Prostate gland (tissue), 2 donors: ENCODE measurements at regions not wholly inside any gene's neighbourhood (a gene's known extent, or its start where the extent isn't known, plus 50 kb on each side); places are given as distances from the start of the nearest gene placed in this dataset.
A peak's percentile ranks its signal among the peaks of the same experiment; 100 is the strongest.

Experiments used
- DNase-seq: peaks from one replicate; pipeline ENCODE4 v3.0.0-alpha.2; 2019; ENCODE audit warnings: low spot score
- H3K27ac ChIP-seq, 2 donors: fragments of 200-600 bp; sonication (generic); 2 replicates each; pipeline ENCODE4 v1.5.1; 2017 to 2019
- H3K27me3 ChIP-seq: fragments of 200-600 bp; sonication (generic); replicated peaks from 2 replicates; pipeline ENCODE4 v1.5.1; 2019; ENCODE audit not compliant: insufficient read depth
- H3K36me3 ChIP-seq, 2 donors: fragments of 200-600 bp; sonication (generic); 1 replicate in 1 of 2; 2 replicates in 1 of 2; pipeline versions ENCODE4 v1.5.1 to v1.8.1; 2017 to 2019
- H3K4me1 ChIP-seq: fragments of 200-600 bp; sonication (generic); replicated peaks from 2 replicates; pipeline ENCODE4 v1.5.1; 2019
- H3K4me3 ChIP-seq, 2 donors: fragments of 200-600 bp; sonication (generic); 2 replicates each; pipeline ENCODE4 v1.5.1; 2017 to 2019
- H3K9me3 ChIP-seq: fragments of 200-600 bp; sonication (generic); 2 replicates; pipeline ENCODE4 v1.5.1; 2017
- POLR2A ChIP-seq: fragments of 450-650 bp; IDR thresholded peaks from one replicate; pipeline ENCODE4 v1.6.1; 2016; ENCODE audit warnings: antibody characterized with exemption, mild to moderate bottlenecking
- POLR2AphosphoS5 ChIP-seq: sonication (generic); formaldehyde crosslinking; IDR thresholded peaks from one replicate; pipeline ENCODE4 v1.6.1; 2017; ENCODE audit warnings: antibody characterized with exemption
- WGBS: methylation state at CpG from one replicate; pipeline ENCODE4 v1.1.5; 2018; 5-methylcytosine and 5-hydroxymethylcytosine counted together
- intact Hi-C: fragments of 100-400 bp; cut with DNase I; formaldehyde crosslinking; loops from one replicate; pipeline ENCODE4 v1.14.2; 2022
- TF ChIP-seq, protein P1 (sequence below), 4 experiments: fragments of 200-600 bp in 2 of 4; fragments of 450-650 bp in 2 of 4; sonication (generic) in 2 of 4; IDR thresholded peaks; 1 replicate in 3 of 4; 2 replicates in 1 of 4; pipeline ENCODE4 v1.5.1; 2016 to 2019; ENCODE audit warnings: antibody characterized with exemption in 4 of 4, mild to moderate bottlenecking in 2 of 4, moderate library complexity in 2 of 4

DNA sequence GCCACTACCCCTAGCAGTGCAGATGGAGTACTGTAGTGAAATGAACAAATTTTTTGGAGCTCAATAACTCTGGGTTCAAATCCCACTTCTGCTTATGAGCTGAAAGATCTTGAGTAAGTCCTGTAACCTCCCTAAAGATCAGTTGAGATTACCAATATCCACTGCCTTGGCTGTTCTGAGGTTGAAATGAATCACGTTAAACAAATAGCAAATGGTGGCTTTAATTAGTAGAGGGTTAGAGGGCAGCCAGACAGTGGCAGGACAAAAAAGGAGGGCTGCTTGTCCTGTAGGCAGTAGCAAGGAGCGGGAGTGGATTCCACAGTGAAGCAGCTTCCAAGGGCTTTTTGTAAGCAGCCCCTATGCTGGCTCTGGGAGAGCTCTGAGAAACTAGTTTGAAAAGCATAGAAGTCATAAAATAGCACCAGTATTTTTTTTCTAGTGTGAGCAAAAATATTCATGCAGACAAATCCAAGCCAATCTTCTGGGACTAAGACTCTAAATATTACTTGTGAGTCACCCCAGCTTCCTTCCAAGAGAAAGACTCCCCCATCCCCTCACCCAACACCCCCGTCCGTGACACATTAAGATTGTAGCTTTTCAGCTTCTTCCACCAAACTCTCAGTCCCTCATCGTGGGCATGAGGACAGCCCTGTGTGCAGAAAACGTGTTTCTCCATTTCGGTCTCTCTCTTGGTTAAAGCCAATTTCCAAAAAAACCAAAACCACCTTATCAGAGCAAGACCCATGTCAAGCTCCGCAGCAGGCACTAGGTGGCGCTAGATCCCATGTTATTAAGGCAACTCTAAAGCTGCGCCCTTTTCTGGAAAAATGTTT is 123.5 kb upstream of the LGALSL start:
- no peaks in the 10 kb centered on the region for H3K36me3 ChIP-seq
- intact Hi-C loops: loop anchor here (5.0 kb wide), 1 partner anchor 232 kb away; no protein-coding TSS in a partner anchor
- peak overlapping the region in 1 of 2 donors; percentile 63 for H3K27ac ChIP-seq
- H3K27me3 ChIP-seq: no peaks in the 10 kb centered on the region
- no peaks in the 10 kb centered on the region for H3K9me3 ChIP-seq
- WGBS: 12% methylated on average over 10 of the region's 10 CpGs
- peak; percentile 64 for DNase-seq
- no peak for TF ChIP-seq POLR2A
- TF ChIP-seq, protein P1, sequence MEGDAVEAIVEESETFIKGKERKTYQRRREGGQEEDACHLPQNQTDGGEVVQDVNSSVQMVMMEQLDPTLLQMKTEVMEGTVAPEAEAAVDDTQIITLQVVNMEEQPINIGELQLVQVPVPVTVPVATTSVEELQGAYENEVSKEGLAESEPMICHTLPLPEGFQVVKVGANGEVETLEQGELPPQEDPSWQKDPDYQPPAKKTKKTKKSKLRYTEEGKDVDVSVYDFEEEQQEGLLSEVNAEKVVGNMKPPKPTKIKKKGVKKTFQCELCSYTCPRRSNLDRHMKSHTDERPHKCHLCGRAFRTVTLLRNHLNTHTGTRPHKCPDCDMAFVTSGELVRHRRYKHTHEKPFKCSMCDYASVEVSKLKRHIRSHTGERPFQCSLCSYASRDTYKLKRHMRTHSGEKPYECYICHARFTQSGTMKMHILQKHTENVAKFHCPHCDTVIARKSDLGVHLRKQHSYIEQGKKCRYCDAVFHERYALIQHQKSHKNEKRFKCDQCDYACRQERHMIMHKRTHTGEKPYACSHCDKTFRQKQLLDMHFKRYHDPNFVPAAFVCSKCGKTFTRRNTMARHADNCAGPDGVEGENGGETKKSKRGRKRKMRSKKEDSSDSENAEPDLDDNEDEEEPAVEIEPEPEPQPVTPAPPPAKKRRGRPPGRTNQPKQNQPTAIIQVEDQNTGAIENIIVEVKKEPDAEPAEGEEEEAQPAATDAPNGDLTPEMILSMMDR (IDR thresholded peaks at IDR 0.05): peak; percentile 59 to 96 (median 94)
- peak; percentile 52 for TF ChIP-seq POLR2AphosphoS5
- peaks cover 5% of the 10 kb centered on the region for H3K4me1 ChIP-seq
- no peak overlapping the region for H3K4me3 ChIP-seq

- peak overlapping the region; percentile 13 to 63 for H3K27ac ChIP-seq
- intact Hi-C loops: loop anchor here (5.0 kb wide), 1 partner anchor 231 kb away; no protein-coding TSS in a partner anchor
- 37% methylated on average over 6 of the region's 6 CpGs for WGBS
- DNase-seq: no peak
- H3K4me1 ChIP-seq: peaks cover 5% of the 10 kb centered on the region
- H3K27me3 ChIP-seq: no peaks in the 10 kb centered on the region
- no peak for TF ChIP-seq POLR2AphosphoS5
- no peak for TF ChIP-seq POLR2A
- TF ChIP-seq, protein P1 (IDR thresholded peaks at IDR 0.05): no peak
- H3K9me3 ChIP-seq: no peaks in the 10 kb centered on the region
- H3K4me3 ChIP-seq: no peak overlapping the region
- no peaks in the 10 kb centered on the region for H3K36me3 ChIP-seq
These were observed 122.8 kb upstream of the LGALSL start for GRCh38 chr2:64331114-64331645.

DNA sequence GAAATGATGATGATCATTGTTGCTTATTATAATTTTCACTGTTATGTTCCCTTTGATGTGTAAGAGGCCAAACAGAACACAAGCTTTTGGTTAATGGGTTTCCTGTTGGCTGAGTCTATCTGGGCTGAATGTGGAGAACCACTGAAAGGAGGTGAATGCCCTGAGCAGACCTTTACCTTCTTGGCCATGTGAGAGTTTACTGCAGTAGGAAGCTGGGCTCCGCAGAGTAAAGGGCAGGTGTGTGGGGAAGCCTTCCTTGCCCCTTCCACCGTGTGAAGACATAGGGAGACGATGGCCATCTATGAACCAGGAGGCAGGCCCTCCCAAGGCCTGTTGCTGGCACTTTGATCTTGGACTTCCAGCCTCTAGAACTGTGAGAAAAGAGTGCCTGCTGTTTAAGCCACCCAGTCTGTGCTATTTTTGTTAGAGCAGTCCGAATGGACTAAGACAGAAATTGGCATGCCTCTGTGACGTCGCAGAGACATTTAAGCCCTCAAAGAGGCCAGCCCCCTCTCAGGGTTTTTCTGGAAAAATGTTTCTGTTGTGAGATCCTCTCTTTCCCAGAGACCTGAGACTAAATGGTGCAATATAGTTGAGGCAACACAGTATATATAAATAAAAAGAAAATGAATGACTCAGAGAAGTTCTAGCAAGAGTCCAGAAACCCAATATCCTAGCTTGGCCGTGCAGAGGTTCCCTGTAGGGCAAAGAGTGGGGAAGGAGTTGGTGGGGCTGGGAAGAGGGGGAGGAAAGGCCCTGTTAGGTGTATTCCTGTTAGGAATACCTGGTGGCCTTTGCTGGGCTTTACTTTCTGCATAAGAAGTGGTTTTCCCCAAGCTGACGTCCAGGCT is 121.9 kb upstream of the LGALSL start:
- H3K4me3 ChIP-seq: no peak overlapping the region
- intact Hi-C loops: loop anchor here (1.0 to 5.0 kb wide), 2 partner anchors 156 to 230 kb away; no protein-coding TSS in a partner anchor
- TF ChIP-seq POLR2AphosphoS5 (no peak), POLR2A (no peak)
- TF ChIP-seq, protein P1 (IDR thresholded peaks at IDR 0.05): no peak
- no peaks in the 10 kb centered on the region for H3K9me3 ChIP-seq
- peak overlapping the region in 1 of 2 donors; percentile 63 for H3K27ac ChIP-seq
- DNase-seq: no peak
- 87% methylated on average over 8 of the region's 8 CpGs for WGBS
- H3K27me3 ChIP-seq: no peaks in the 10 kb centered on the region
- no peaks in the 10 kb centered on the region for H3K36me3 ChIP-seq
- H3K4me1 ChIP-seq: peaks cover 5% of the 10 kb centered on the region

GRCh38 chr2:64336171-64336570 is 117.8 kb upstream of the LGALSL start:
- no peak for TF ChIP-seq POLR2AphosphoS5
- no peak for TF ChIP-seq POLR2A
- TF ChIP-seq, protein P1 (IDR thresholded peaks at IDR 0.05): no peak
- no peak overlapping the region for H3K4me3 ChIP-seq
- H3K27me3 ChIP-seq: no peaks in the 10 kb centered on the region
- H3K4me1 ChIP-seq: peaks cover 3% of the 10 kb centered on the region
- H3K9me3 ChIP-seq: no peaks in the 10 kb centered on the region
- no peak overlapping the region for H3K27ac ChIP-seq
- DNase-seq: no peak
- WGBS: 98% methylated on average over 1 of the region's 1 CpG
- no peaks in the 10 kb centered on the region for H3K36me3 ChIP-seq
- intact Hi-C loops: no loop called here
